H9 (cell line): ENCODE measurements at regions not wholly inside any gene's neighbourhood (a gene's known extent, or its start where the extent isn't known, plus 50 kb on each side); places are given as distances from the start of the nearest gene placed in this dataset.

ENCODE experiments used
- DNase-seq: peaks from one replicate; pipeline ENCODE4 v3.0.0-alpha.2; 2017
- H2AFZ ChIP-seq: one replicate; pipeline ENCODE4 v1.6.1; 2013; ENCODE audit warnings: mild to moderate bottlenecking, low read length, control low read depth, moderate library complexity
- H2AK5ac ChIP-seq: 2 replicates; pipeline ENCODE4 v1.6.1; 2013; ENCODE audit warnings: low read length, control low read depth, mixed read lengths; ENCODE audit not compliant: insufficient read length
- H2BK120ac ChIP-seq: one replicate; pipeline ENCODE4 v1.6.1; 2013; ENCODE audit warnings: low read depth, mild to moderate bottlenecking, low read length, control low read depth, inconsistent platforms; ENCODE audit not compliant: poor library complexity, severe bottlenecking
- H2BK12ac ChIP-seq: 2 replicates; pipeline ENCODE4 v1.6.1; 2013; ENCODE audit warnings: low read length, control low read depth, mixed read lengths, low read depth; ENCODE audit not compliant: insufficient read length
- H2BK15ac ChIP-seq: 2 replicates; pipeline ENCODE4 v1.6.1; 2013; ENCODE audit warnings: low read depth, low read length, control low read depth
- H2BK20ac ChIP-seq: one replicate; pipeline ENCODE4 v1.6.1; 2013; ENCODE audit warnings: low read depth, mild to moderate bottlenecking, low read length, control low read depth, inconsistent platforms; ENCODE audit not compliant: poor library complexity, severe bottlenecking
- H2BK5ac ChIP-seq: 2 replicates; pipeline ENCODE4 v1.6.1; 2013; ENCODE audit warnings: low read length, control low read depth, mixed read lengths; ENCODE audit not compliant: insufficient read length
- H3K14ac ChIP-seq: 2 replicates; pipeline ENCODE4 v1.6.1; 2013; ENCODE audit warnings: low read length, control low read depth; ENCODE audit not compliant: insufficient read depth
- H3K18ac ChIP-seq: 2 replicates; pipeline ENCODE4 v1.6.1; 2013; ENCODE audit warnings: low read depth, mild to moderate bottlenecking, mixed read lengths, low read length, control low read depth; ENCODE audit not compliant: insufficient read length
- H3K23ac ChIP-seq: 2 replicates; pipeline ENCODE4 v1.6.1; 2013; ENCODE audit warnings: low read length, control low read depth, mixed read lengths, low read depth; ENCODE audit not compliant: insufficient read length
- H3K23me2 ChIP-seq: 2 replicates; pipeline ENCODE4 v1.6.1; 2013; ENCODE audit warnings: low read depth, mild to moderate bottlenecking, mixed read lengths, low read length, control low read depth; ENCODE audit not compliant: insufficient read length, poor library complexity, severe bottlenecking
- H3K27ac ChIP-seq: 2 replicates; pipeline ENCODE4 v1.5.1; 2013; ENCODE audit warnings: low read length, control low read depth, mixed read lengths, low read depth; ENCODE audit not compliant: insufficient read length
- H3K27me3 ChIP-seq: 2 replicates; pipeline ENCODE4 v1.6.1; 2013; ENCODE audit warnings: low read length, control low read depth, inconsistent platforms; ENCODE audit not compliant: insufficient read depth
- H3K4ac ChIP-seq: 2 replicates; pipeline ENCODE4 v1.6.1; 2013; ENCODE audit warnings: low read depth, mild to moderate bottlenecking, control low read depth, inconsistent platforms, low read length, moderate library complexity
- H3K4me1 ChIP-seq: 2 replicates; pipeline ENCODE4 v1.6.1; 2013; ENCODE audit warnings: low read length, control low read depth, inconsistent platforms; ENCODE audit not compliant: insufficient read depth
- H3K4me2 ChIP-seq: 2 replicates; pipeline ENCODE4 v1.6.1; 2013; ENCODE audit warnings: low read length, control low read depth, mixed read lengths; ENCODE audit not compliant: insufficient read length, insufficient read depth
- H3K56ac ChIP-seq: 2 replicates; pipeline ENCODE4 v1.6.1; 2013; ENCODE audit warnings: low read depth, mild to moderate bottlenecking, mixed read lengths, low read length, control low read depth; ENCODE audit not compliant: insufficient read length
- H3K79me1 ChIP-seq: 2 replicates; pipeline ENCODE4 v1.6.1; 2013; ENCODE audit warnings: low read depth, mild to moderate bottlenecking, moderate library complexity, low read length, control low read depth, inconsistent platforms; ENCODE audit not compliant: insufficient read depth, poor library complexity, severe bottlenecking
- H3K79me2 ChIP-seq: 2 replicates; pipeline ENCODE4 v1.6.1; 2013; ENCODE audit warnings: low read length, control low read depth, inconsistent platforms; ENCODE audit not compliant: insufficient read depth
- H3K9ac ChIP-seq: 2 replicates; pipeline ENCODE4 v1.6.1; 2013; ENCODE audit warnings: low read length, control low read depth, mixed read lengths; ENCODE audit not compliant: insufficient read length; ENCODE audit errors: extremely low read depth
- H3K9me3 ChIP-seq: one replicate; pipeline ENCODE4 v1.6.1; 2013; ENCODE audit warnings: low read depth, low read length, inconsistent platforms; ENCODE audit not compliant: control insufficient read depth
- H3T11ph ChIP-seq: one replicate; pipeline ENCODE4 v1.6.1; 2013; ENCODE audit warnings: mild to moderate bottlenecking, low read length, control low read depth, inconsistent platforms
- H4K20me1 ChIP-seq: one replicate; pipeline ENCODE4 v1.6.1; 2013; ENCODE audit not compliant: control insufficient read depth, insufficient read length, insufficient read depth
- H4K5ac ChIP-seq: 2 replicates; pipeline ENCODE4 v1.6.1; 2013; ENCODE audit warnings: low read depth, mild to moderate bottlenecking, mixed read lengths, low read length, control low read depth; ENCODE audit not compliant: insufficient read length
- H4K8ac ChIP-seq: replicated peaks from 2 replicates; pipeline ENCODE4 v1.6.1; 2013; ENCODE audit warnings: low read length, control low read depth, mixed read lengths, low read depth; ENCODE audit not compliant: insufficient read length
- H4K91ac ChIP-seq: 2 replicates; pipeline ENCODE4 v1.6.1; 2013; ENCODE audit warnings: low read depth, mild to moderate bottlenecking, moderate library complexity, mixed read lengths, low read length, control low read depth; ENCODE audit not compliant: insufficient read length
- H3K27ac Mint-ChIP-seq, 3 experiments: 2 replicates in 2 of 3; 3 replicates in 1 of 3; pipeline ENCODE4 v1.8.0; 2020 to 2021; ENCODE audit warnings: mixed read lengths in 3 of 3, mild to moderate bottlenecking in 1 of 3, moderate library complexity in 1 of 3
- H3K27me3 Mint-ChIP-seq: 2 replicates; pipeline ENCODE4 v1.8.0; 2021; ENCODE audit warnings: low read depth, mild to moderate bottlenecking, moderate library complexity, mixed read lengths
- H3K36me3 Mint-ChIP-seq, 3 experiments: 2 replicates in 2 of 3; 3 replicates in 1 of 3; pipeline ENCODE4 v1.8.0; 2020 to 2021; ENCODE audit warnings: low read depth in 3 of 3, mixed read lengths in 3 of 3; ENCODE audit not compliant: insufficient read depth in 1 of 3
- H3K4me1 Mint-ChIP-seq, 2 experiments: 2 replicates each; pipeline ENCODE4 v1.8.0; 2020; ENCODE audit warnings: mixed read lengths in 2 of 2
- H3K4me3 Mint-ChIP-seq, 2 experiments: 2 replicates in 1 of 2; 3 replicates in 1 of 2; pipeline ENCODE4 v1.8.0; 2020 to 2021; ENCODE audit warnings: mild to moderate bottlenecking in 2 of 2, mixed read lengths in 2 of 2, moderate library complexity in 1 of 2
- H3K9me3 Mint-ChIP-seq, 2 experiments: 2 replicates in 1 of 2; 3 replicates in 1 of 2; pipeline ENCODE4 v1.8.0; 2020; ENCODE audit warnings: mild to moderate bottlenecking in 2 of 2, mixed read lengths in 2 of 2, moderate library complexity in 1 of 2
- WGBS: extraction: QIAGEN DNeasy Blood & Tissue Kit; methylation state at CpG from one replicate; pipeline ENCODE4 v1.1.7; 2013; ENCODE audit warnings: missing lambda C conversion rate, low lambda C conversion rate, mixed read lengths; ENCODE audit not compliant: insufficient read length; ENCODE audit errors: extremely low coverage; 5-methylcytosine and 5-hydroxymethylcytosine counted together
- TF ChIP-seq, protein P1 (sequence below): fragments of 200-600 bp; sonication (generic); conservative IDR thresholded peaks from 3 replicates; pipeline ENCODE4 v1.8.0; 2021; ENCODE audit warnings: antibody characterized with exemption, mild to moderate bottlenecking

DNA sequence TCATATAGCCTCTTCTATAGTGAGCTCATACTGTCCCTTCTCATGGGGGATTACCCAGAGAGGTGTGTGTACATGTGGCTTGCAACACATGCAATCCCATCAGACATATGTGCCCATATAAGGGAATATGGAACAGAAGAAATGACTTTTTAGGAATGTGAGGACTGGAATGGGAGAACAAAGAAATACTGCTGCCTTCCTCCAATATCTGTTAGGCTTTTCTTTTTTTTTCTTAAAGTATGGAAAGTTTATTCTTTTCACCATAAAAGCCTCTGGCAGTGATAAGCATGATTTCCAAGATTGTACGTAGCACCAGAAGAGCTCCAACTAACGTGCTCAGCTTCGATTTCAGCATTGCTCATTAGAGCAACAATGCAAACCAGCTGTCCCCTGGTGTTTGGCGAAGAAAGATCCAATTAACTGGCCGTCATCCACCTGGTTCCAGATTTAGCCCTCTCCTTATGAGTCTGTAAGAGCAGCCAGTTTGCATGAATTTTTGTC is 113.6 kb downstream of the ADCYAP1 start:
- Histone ChIP-seq H3K14ac (no peak overlapping the region), H3K18ac (no peak overlapping the region), H2BK15ac (no peak overlapping the region), H3K4me1 (peaks cover 6% of the 10 kb centered on the region; the same call in 1 of the 2 replicates), H3K79me1 (no peaks in the 10 kb centered on the region), H3K9me3 (no peaks in the 10 kb centered on the region), H4K20me1 (no peaks in the 10 kb centered on the region), H3K23me2 (no peaks in the 10 kb centered on the region), H3K27me3 (peaks cover 4% of the 10 kb centered on the region; the same call in 1 of the 2 replicates), H3K4me2 (no peak overlapping the region), H4K8ac (no peak overlapping the region), H2BK120ac (peak overlapping the region; percentile 44), H4K5ac (no peak overlapping the region), H2AK5ac (no peak overlapping the region), H4K91ac (no peak overlapping the region), H2BK20ac (no peak overlapping the region), H3K4ac (no peak overlapping the region), H3K23ac (no peak overlapping the region), H3K27ac (no peak overlapping the region), H2AFZ (no peak overlapping the region), H3K79me2 (no peaks in the 10 kb centered on the region), H3K9ac (no peak overlapping the region), H3K56ac (no peak overlapping the region), H2BK5ac (no peak overlapping the region), H3T11ph (no peak overlapping the region), H2BK12ac (no peak overlapping the region)
- peaks cover 23% of the 10 kb centered on the region for H3K27me3 Mint-ChIP-seq
- H3K4me3 Mint-ChIP-seq = no peak overlapping the region
- H3K9me3 Mint-ChIP-seq = no peaks in the 10 kb centered on the region
- no CpG with 5 or more reads among the region's 5 CpGs for WGBS
- H3K27ac Mint-ChIP-seq = no peak overlapping the region
- no peak for DNase-seq
- H3K4me1 Mint-ChIP-seq = peaks cover 46 to 47% of the 10 kb centered on the region in 2 experiments
- TF ChIP-seq, protein P1, sequence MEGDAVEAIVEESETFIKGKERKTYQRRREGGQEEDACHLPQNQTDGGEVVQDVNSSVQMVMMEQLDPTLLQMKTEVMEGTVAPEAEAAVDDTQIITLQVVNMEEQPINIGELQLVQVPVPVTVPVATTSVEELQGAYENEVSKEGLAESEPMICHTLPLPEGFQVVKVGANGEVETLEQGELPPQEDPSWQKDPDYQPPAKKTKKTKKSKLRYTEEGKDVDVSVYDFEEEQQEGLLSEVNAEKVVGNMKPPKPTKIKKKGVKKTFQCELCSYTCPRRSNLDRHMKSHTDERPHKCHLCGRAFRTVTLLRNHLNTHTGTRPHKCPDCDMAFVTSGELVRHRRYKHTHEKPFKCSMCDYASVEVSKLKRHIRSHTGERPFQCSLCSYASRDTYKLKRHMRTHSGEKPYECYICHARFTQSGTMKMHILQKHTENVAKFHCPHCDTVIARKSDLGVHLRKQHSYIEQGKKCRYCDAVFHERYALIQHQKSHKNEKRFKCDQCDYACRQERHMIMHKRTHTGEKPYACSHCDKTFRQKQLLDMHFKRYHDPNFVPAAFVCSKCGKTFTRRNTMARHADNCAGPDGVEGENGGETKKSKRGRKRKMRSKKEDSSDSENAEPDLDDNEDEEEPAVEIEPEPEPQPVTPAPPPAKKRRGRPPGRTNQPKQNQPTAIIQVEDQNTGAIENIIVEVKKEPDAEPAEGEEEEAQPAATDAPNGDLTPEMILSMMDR = no peak
- H3K36me3 Mint-ChIP-seq = no peaks in the 10 kb centered on the region
